SK-MEL-5 (cell line): ENCODE measurements at regions not wholly inside any gene's neighbourhood (a gene's known extent, or its start where the extent isn't known, plus 50 kb on each side); places are given as distances from the start of the nearest gene placed in this dataset.

Source experiments
- DNase-seq: peaks from one replicate; pipeline ENCODE4 v3.0.0-alpha.2; 2016; ENCODE audit warnings: low read depth, low spot score
- in situ Hi-C: cut with HindIII; loops from 2 replicates; pipeline ENCODE4 v1.10.0; 2016; ENCODE audit warnings: low sequenced_read_pairs, high pct_unique_total_duplicates, low pct_unique_long_range_greater_than_20kb

DNA sequence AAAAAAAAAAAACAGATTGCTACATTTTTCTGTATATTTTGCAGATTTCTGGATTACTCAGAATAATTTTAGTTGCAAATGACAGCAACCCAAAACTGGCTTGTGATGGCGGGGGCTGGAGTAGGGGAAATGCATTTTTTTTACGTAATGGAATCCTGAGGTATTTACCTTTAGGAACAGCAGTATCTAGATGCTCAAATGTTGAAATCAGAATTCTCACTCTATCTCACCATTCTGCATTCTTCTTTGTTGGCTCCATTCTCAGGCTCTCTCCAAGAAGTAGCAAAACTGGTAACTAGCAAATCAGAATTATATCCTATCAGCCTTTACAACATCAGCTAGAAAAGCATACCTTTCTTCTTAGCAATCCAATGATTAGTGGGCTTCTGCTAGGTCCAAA is 554.3 kb downstream of the PRELID2 start:
- in situ Hi-C loops = no loop called here
- no peak for DNase-seq

DNA sequence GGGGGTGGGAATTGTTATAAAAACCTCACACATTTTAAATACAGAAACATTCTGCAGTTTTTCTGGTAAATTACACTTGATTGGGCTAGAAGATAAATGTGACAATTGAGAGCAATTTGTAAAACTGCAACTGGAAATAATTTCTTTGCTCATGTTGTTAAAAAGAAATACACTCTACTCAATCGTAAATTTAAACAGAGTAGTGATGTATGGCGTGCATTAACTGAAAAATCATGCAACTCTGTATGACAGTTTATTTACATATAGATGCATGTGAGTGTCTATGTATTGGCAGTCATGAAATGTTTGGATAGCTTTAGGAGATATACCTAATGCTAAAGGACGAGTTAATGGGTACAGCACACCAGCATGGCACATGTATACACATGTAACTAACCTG is 554.9 kb downstream of the PRELID2 start:
- no peak for DNase-seq
- in situ Hi-C loops = no loop called here

DNA sequence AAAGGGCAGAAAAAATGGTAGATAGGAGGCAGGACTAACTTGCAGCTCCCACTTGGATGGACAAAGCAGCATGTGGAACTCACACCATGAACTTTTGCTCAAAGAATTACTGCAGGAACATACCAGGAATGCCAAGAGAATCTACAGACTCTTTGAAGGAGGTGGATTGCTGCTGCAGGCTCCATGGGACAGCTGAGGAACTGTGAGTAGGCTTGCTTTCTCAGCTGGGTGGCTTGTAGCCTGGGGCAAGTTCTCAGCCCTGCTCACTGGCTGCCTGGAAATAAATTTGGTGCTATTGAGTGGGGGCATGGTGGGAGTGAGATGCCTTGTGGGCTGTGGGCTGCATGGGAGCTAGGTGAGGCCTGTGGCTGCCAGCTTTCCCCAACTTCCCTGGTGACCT is 574.5 kb downstream of the PRELID2 start:
- no peak for DNase-seq
- in situ Hi-C loops = no loop called here

DNA sequence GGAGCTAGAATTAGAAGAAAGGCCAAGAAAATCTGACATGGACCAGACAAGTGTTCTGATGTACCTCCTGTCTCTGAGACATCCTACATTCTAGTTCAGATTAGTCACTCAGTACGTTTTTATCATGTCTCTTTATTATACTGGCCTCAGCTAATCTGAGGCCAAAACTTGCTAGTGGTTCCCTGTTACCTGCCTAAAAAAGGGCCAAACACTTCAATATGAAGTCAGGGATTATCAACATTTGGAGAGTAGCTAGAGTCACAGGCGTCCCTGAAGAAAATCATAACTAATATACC is 587.4 kb downstream of the PRELID2 start:
- DNase-seq = no peak
- in situ Hi-C loops = no loop called here

DNA sequence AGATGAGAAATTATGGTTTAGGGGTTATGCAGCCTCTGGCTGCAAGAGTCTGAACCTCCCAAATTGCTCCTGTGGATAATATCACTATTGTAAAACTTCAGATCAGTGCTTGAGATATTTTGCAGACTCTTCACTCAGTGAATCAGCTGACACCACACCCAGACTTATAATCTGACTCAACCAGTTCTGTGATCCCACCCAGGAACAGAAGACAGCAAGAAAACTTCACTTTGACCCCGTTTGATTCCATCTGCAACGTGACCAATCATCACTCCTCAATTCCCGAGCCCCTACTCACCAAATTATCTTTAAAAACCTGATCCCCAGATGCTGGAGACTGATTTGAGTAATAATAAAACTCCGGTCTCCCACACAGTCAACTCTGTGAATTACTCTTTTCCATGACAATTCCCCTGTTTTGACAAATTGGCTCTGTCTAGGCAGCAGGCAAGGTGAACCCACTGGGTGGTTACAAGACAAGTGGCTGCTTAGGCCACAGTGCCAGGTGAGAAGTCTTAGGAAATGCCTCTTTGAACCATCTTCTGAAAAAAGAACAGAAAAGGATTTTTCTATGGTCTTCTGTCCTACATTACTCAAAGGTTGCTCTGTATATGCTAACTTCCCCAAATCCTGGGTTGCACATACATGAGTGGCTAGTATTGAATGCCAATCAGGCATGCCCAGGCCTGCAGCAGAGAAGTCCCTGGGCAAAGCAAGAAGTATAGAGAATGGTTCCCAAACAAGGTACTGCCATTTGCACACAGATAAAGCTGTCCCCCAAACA is 588.0 kb downstream of the PRELID2 start:
- no peak for DNase-seq
- in situ Hi-C loops = no loop called here

DNA sequence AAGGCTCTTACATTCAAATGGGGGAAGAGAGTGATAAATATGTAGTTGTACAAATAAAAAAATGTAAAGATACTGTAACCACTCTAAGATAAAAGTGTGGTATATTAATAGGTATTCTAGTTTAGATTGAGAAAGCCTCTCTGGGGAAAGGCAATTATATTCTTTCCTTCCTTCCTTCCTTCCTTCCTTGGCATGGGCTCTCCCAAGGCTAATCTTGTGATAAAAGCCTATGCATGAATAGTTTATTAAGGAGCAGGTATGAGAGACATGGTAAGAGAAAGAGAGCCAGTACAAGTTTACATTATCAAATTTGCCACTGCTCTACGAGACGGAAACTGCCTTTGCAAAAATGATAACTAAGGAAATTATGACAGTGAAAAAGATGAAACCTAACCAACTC is 588.8 kb downstream of the PRELID2 start:
- no peak for DNase-seq
- in situ Hi-C loops = no loop called here

DNA sequence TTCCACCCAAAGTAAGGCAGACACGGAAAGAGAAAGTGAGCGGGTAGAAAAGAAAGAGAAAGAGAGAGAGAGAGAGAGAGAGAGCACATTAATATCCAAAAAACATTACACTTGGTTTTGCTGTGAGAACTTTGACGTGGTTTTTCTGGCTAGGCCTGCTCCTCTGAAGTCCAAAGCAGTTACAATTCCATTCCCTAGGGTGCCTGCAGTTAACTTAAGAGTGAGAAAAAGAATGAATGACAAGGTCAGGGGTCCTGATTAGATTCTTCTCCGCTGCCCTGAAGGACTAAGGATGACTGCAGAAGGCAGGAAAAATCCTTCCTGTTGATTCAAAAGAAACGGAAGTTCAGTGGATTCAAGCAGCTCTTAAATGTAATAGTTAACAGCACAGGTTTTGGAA is 589.8 kb downstream of the PRELID2 start:
- in situ Hi-C loops = no loop called here
- no peak for DNase-seq

DNA sequence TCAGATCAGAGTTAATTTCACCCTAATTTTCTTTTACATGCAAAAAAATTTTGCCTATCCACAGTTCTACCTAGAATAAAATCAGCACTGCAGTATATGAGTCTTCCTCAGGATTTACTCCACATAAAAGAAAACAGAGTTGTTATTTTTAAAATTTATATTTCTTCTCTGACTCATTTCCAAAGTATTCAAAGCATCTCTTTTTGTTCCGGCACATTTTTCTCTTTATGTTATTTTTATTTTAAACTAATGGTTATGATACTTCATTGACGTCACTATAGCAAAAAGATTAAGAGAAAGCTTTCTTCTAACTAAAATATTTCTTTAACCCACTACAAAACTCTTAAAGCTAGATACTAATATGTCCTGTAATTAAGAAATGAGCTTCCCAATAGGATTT is 590.4 kb downstream of the PRELID2 start:
- in situ Hi-C loops = no loop called here
- DNase-seq = no peak

DNA sequence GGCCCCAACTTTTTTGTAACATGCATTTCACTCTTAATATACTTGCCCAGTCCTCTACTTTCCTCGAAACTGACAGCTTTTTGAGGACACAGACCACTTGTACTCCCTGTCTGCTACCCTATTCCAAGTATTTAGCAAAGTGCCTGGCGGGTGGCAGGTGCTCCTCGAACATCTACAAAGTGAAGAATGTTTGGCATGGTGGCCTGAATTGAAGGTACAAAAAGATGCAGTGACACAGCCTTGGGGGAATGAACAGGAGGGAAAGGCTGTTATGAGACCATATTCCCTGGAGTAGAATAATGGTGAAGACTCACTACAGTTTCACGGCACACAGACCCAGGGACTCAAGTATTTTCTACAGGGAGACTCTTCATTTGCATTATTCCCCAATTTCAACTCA is 590.9 kb downstream of the PRELID2 start:
- DNase-seq = no peak

DNA sequence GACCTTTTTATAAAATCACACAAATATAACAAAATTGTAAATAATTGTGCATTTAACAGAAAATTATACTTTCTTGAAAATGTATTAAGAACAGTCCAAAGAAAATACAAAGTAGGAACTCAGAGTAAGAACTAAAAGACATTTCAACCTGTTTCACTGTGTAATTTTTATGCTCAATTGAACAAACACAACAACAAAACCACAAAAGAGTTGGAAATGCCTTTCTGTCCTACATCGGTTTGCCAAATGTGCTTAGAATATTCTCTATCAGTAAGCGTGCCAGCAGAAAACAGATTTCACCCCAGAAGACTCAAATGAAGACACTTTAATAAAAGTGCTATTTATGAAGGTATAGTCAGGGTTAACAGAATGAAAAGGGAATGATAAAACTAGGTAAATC is 592.1 kb downstream of the PRELID2 start:
- in situ Hi-C loops = no loop called here

More for the DNA sequence above, 590.9 kb downstream of the PRELID2 start:
- in situ Hi-C loops = no loop called here

DNA sequence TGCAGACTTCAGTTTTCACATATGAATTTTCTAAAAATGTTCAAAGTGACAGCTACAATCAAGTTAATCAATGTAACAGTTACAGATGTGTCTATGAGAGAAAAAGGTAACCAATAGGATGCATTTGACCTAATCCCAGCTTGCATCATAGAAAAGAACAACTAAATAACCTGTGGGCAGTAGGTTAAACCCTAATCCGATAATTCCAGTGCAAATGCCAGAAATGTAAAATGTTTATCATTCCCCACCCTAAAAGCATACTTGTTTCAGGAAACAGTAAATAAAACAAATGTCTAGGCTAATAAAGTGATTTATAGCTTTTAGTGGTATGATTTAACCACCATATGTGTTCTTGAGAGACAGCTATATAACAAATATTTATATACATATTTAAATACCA is 592.6 kb downstream of the PRELID2 start:
- in situ Hi-C loops = no loop called here
- DNase-seq = no peak

More for the DNA sequence above, 592.1 kb downstream of the PRELID2 start:
- DNase-seq = no peak

DNA sequence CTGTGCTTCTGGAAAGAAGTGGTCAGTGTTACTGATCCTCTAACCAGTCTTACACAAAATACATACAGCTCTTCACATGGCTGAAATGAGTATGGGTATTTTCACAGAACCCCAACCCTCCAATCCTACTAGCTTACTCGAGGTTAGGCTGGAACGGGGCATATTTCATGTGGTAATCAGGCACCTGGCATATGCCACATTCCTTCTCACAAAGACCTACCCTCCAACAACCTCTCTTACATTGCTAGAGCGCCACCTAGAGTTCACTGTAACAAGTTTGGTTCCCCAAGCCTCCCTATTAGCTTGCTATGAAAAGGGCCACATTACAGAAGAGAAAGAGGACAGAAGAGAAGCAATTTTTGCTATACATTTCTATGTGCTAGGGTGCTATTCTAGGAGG is 597.3 kb downstream of the PRELID2 start:
- in situ Hi-C loops = no loop called here
- DNase-seq = peak; percentile 78

DNA sequence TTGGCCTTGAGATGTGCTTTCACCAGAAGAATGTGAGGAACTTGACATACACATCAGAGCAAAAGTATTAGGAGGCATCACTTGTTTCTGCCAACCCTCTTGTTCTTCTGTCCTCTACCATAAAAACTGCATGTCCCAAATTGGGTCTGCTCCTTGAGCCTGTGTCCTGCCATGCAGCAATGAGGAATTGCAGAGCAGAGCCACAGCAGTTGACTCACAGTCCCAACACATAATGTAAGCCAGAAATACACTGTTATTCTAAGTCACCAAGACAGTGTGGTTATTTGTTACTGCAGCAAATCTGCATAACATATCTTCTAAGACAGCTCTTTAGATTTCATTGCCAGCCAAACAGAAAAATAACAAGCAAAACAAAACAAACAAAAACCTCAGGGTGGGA is 598.2 kb downstream of the PRELID2 start:
- no peak for DNase-seq
- in situ Hi-C loops = no loop called here

DNA sequence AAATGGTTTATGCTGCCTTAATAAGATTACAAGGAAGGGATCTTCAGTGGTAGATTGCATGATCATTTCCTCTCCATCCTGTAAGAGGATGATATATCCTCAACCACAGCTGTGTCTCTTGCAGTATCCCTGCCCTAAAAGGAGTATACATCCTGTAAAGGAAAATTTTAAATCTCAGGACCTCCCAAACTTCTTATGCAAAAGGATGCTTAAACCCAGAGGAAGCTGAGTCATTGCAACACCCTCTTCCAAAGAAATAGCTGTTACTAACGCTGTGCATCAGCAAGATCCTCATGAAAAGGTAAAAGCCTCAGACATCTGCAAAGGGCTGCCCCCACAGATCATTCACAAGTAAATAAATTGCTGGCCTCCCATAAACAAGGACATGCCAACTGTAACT is 599.0 kb downstream of the PRELID2 start:
- in situ Hi-C loops = no loop called here
- DNase-seq = no peak

DNA sequence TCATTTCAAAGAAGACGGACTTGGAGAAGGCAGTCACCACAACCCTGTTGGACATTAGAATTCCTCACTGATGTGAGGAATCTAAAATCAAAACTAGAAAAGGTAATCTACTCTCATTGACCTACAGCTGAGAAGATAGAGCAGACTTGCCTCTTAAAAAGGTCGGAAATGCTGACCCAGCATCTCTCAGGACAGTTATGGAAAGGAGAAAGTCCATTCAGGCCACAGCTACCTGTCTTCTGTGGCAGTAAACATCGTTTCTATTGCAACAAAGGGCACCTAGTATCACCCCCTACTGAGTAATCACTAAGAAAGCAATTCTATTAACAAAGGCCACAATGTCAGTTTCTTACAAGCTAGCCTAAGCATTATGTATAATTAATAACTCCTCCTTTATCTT is 601.7 kb downstream of the PRELID2 start:
- DNase-seq = no peak
- in situ Hi-C loops = no loop called here

DNA sequence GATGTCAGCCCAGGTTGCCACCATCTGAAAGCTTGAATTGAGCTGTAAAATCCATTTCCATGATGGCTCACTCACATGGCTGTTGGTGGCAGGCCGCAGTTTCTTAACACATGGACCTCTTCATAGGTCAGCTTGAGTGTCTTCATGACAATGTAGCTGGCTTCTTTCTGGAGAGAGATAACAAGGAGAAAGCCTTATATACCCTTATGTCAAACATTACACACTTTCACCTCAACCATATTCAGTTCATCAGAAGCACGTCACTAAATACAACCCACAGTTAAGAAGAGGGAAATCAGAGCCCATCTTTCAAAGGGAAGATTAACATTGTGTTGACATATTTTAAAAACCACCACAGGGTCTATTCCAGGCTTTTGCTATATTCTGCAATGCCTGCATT is 604.4 kb downstream of the PRELID2 start:
- in situ Hi-C loops = no loop called here
- no peak for DNase-seq

DNA sequence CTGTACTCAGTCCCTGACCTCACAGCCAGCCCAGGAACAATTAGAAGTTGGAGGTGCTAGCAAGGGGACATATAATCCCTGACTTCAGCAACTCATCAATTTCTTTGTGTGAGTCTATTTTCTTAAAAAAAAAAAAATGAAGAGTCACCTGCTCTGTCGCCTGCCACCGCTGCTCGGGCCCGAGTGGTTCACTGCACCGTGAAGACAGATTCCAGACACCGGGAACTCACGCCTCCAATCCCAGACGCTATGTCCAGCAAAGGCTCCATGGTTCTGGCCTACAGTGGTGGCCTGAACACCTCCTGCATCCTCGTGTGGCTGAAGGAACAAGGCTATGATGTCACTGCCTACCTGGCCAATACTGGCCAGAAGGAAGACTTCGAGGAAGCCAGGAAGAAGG is 606.6 kb downstream of the PRELID2 start:
- in situ Hi-C loops = no loop called here

DNA sequence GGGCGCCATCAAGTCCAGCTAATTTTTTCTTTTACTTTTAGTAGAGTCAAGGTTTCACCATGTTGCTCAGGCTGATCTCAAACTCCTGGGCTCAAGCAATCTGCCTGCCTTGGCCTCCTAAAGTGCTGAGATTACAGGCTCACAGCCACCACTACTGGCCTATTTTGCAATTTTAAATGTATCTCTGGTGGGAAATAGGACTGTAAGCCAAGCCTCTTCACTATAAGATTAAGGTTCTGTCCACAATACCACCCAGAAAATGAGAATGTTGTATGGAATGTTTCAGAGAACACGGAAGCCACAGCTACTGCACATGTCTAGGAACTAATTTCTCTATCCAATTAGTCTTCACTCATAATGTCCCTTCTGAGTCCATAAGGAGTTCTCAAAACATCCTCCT is 607.3 kb downstream of the PRELID2 start:
- no peak for DNase-seq
- in situ Hi-C loops = no loop called here

More for the DNA sequence above, 606.6 kb downstream of the PRELID2 start:
- no peak for DNase-seq

DNA sequence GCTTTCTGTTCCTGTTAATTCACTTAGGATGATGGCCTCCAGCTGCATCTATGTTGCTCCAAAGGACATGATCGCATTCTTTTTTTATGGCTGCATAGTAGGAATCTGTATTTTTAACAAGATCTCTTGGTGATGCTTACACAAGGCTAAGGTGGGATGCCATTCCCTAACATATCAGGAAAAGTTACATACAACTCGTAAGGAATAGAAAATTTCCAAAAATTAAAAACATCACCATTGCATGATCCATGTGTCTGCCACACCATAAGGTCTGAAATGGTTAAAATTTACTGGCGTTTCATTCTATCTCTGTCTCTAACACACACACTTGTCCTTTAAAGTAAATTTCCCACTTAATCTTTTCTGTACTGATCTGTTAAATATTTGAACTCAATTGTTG is 608.4 kb downstream of the PRELID2 start:
- in situ Hi-C loops = no loop called here

DNA sequence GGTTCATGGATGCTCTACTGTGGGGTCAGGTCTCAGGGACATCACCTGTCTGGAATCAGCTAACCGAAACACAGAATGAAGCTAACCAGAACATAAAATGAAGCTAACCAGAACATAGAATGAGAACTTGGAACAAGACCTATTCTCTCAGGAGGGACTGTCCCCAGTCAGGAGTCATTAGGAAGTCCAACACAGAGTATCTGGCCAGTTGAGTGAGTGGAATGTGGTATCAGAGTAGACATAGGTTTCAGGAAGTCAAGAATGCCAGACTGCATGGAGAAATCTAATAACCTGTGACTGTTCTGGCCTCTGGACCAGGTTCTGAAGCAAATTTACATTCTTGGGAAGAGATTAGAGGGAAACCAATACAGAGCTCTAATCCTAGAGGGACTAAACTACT is 609.6 kb downstream of the PRELID2 start:
- in situ Hi-C loops = no loop called here

More for the DNA sequence above, 608.4 kb downstream of the PRELID2 start:
- no peak for DNase-seq

More for the DNA sequence above, 609.6 kb downstream of the PRELID2 start:
- DNase-seq = no peak
